H1 (cell line): ENCODE measurements at regions not wholly inside any gene's neighbourhood (a gene's known extent, or its start where the extent isn't known, plus 50 kb on each side); places are given as distances from the start of the nearest gene placed in this dataset.

ENCODE experiments used
- KDM4A ChIP-seq: IDR thresholded peaks from one replicate; pipeline ENCODE4 v1.7.1; 2012; ENCODE audit warnings: low read depth, mild to moderate bottlenecking, moderate library complexity, low read length, inconsistent platforms; ENCODE audit not compliant: severe bottlenecking

- no peak for TF ChIP-seq KDM4A
Measured at GRCh38 chr13:34810996-34811395, 131.1 kb upstream of the NBEA start (continued).
